ENCODE measurements at regions not wholly inside any gene's neighbourhood (a gene's known extent, or its start where the extent isn't known, plus 50 kb on each side); places are given as distances from the start of the nearest gene placed in this dataset.

DNA sequence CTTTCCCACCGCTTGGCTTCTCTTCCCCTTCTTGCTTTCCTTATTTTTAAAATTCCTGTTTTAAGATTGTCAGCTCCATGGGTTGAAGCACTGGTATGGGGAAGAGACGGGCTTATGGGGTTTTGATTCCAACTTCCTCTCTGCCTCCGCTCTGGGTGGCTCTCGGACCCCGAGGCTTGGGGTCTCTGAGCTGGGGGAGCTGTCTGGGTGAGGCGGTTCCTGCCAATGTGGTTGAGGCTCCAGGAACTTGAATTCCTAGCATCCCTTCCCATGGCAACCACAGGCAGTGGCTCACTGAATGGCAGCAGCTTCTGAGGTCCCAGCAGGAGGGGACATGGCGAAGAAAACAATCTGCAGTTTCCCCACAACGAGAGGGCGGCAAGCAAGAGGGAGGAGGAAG lies 83.1 kb upstream of the C1orf174 start:
- H3K27ac ChIP-seq, result no peak overlapping the region
- TF ChIP-seq, protein P1, sequence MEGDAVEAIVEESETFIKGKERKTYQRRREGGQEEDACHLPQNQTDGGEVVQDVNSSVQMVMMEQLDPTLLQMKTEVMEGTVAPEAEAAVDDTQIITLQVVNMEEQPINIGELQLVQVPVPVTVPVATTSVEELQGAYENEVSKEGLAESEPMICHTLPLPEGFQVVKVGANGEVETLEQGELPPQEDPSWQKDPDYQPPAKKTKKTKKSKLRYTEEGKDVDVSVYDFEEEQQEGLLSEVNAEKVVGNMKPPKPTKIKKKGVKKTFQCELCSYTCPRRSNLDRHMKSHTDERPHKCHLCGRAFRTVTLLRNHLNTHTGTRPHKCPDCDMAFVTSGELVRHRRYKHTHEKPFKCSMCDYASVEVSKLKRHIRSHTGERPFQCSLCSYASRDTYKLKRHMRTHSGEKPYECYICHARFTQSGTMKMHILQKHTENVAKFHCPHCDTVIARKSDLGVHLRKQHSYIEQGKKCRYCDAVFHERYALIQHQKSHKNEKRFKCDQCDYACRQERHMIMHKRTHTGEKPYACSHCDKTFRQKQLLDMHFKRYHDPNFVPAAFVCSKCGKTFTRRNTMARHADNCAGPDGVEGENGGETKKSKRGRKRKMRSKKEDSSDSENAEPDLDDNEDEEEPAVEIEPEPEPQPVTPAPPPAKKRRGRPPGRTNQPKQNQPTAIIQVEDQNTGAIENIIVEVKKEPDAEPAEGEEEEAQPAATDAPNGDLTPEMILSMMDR (conservative IDR thresholded peaks at IDR 0.05), result no peak

- TF ChIP-seq, protein P1 (conservative IDR thresholded peaks at IDR 0.05), result no peak
- H3K27ac ChIP-seq, result no peak overlapping the region
These were observed 84.5 kb upstream of the C1orf174 start for GRCh38 chr1:3984586-3984985.

DNA sequence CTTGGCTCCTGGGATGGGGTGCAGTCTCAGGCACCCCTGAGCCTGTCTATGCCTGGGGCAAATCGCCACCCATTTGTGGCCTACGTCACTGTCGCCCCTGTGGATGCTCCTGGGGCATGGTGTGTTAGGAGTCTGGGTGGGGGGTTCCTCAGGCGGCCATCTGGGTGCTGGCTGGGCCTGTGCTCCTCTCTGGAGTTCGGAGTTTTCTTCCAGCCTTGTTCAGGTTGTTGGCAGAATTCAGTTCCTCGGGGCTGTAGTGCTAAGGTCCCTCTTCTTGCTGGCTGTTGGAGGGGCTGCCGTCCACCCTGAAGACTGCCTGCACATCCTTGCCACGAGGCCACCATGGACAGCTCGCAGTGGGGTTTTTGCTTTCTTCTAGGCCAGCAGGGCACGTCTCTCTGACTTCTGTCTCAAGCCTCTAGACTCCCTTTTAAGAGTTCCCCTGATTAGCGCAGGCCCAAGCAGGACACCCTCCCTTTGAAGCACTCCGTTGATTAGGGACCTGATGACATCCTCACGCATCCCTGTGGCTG lies 86.7 kb upstream of the C1orf174 start:
- H3K27ac ChIP-seq, result no peak overlapping the region
- TF ChIP-seq, protein P1 (conservative IDR thresholded peaks at IDR 0.05), result no peak

GRCh38 chr1:3987669-3988235 lies 87.7 kb upstream of the C1orf174 start:
- TF ChIP-seq, protein P1 (conservative IDR thresholded peaks at IDR 0.05), result no peak

GRCh38 chr1:3988431-3988830 lies 88.4 kb upstream of the C1orf174 start:
- no peak overlapping the region for H3K27ac ChIP-seq
- TF ChIP-seq, protein P1 (conservative IDR thresholded peaks at IDR 0.05), result no peak

More at GRCh38 chr1:3987669-3988235, 87.7 kb upstream of the C1orf174 start:
- no peak overlapping the region for H3K27ac ChIP-seq

GRCh38 chr1:3989465-3989864 lies 89.4 kb upstream of the C1orf174 start:
- no peak overlapping the region for H3K27ac ChIP-seq
- TF ChIP-seq, protein P1 (conservative IDR thresholded peaks at IDR 0.05), result no peak

DNA sequence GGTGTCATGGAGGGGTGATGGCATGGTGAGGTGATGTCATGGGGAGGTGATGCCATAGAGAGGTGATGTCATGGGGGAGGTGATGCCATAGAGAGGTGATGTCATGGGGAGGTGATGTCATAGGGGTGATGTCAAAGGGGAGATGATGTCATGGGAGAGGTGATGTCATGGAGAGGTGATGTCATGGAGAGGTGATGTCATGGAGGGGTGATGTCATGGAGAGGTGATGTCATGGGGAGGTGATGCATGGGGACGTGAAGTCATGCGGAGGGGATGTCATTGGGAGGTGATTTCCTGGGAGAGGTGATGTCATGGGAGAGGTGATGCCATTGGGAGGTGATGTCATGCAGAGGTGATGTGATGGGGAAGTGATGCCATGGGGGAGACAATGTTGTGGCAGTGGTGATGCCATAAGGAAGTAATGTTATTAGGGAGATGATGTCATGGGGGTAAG lies 92.1 kb upstream of the C1orf174 start:
- TF ChIP-seq, protein P1 (conservative IDR thresholded peaks at IDR 0.05), result no peak
- no peak overlapping the region for H3K27ac ChIP-seq

All from VCaP (cell line).